GM04503 (cell line): ENCODE measurements at regions not wholly inside any gene's neighbourhood (a gene's known extent, or its start where the extent isn't known, plus 50 kb on each side); places are given as distances from the start of the nearest gene placed in this dataset.
"Not testable (repeated sequence)": the region's sequence is repeated elsewhere in the genome, so short reads cannot be mapped to it uniquely, and the experiment has no call there.

Source experiments
- DNase-seq: peaks from one replicate; pipeline ENCODE4 v3.0.0-alpha.2; 2012; ENCODE audit warnings: low read depth

- DNase-seq = no peak
Observed at GRCh38 chr12:23084236-23084995, 459.4 kb downstream of the ETNK1 start.

- DNase-seq = no peak
Observed at GRCh38 chr12:23088594-23088993, 463.6 kb downstream of the ETNK1 start.

GRCh38 chr12:23093488-23093887 lies 468.5 kb downstream of the ETNK1 start:
- no peak for DNase-seq

- no peak for DNase-seq
Observed at GRCh38 chr12:23096321-23096720, 471.4 kb downstream of the ETNK1 start.

- DNase-seq = no peak
Observed at GRCh38 chr12:23098110-23098509, 473.1 kb downstream of the ETNK1 start.

- DNase-seq = no peak
Observed at GRCh38 chr12:23098517-23098916, 473.5 kb downstream of the ETNK1 start.

GRCh38 chr12:23099104-23099503 lies 474.1 kb downstream of the ETNK1 start:
- DNase-seq = no peak

GRCh38 chr12:23099604-23100003 lies 474.6 kb downstream of the ETNK1 start:
- no peak for DNase-seq

GRCh38 chr12:23108957-23109356 lies 484.0 kb downstream of the ETNK1 start:
- no peak for DNase-seq

GRCh38 chr12:23113781-23114180 lies 488.8 kb downstream of the ETNK1 start:
- DNase-seq = no peak

- no peak for DNase-seq
Observed at GRCh38 chr12:23115984-23116383, 491.0 kb downstream of the ETNK1 start.

GRCh38 chr12:23126794-23127193 lies 501.8 kb downstream of the ETNK1 start:
- no peak for DNase-seq

GRCh38 chr12:23127701-23128100 lies 502.7 kb downstream of the ETNK1 start:
- DNase-seq = no peak

GRCh38 chr12:23128462-23128861 lies 503.5 kb downstream of the ETNK1 start:
- DNase-seq = no peak

- DNase-seq = no peak
Observed at GRCh38 chr12:23132357-23132756, 507.4 kb downstream of the ETNK1 start.

- no peak for DNase-seq
Observed at GRCh38 chr12:23133471-23133870, 508.5 kb downstream of the ETNK1 start.

- DNase-seq = no peak
Observed at GRCh38 chr12:23139026-23139425, 514.1 kb downstream of the ETNK1 start.

GRCh38 chr12:23140710-23141109 lies 515.7 kb downstream of the ETNK1 start:
- no peak for DNase-seq

GRCh38 chr12:23141335-23141734 lies 516.4 kb downstream of the ETNK1 start:
- no peak for DNase-seq

GRCh38 chr12:23146070-23146469 lies 521.1 kb downstream of the ETNK1 start:
- not testable (repeated sequence) for DNase-seq

- DNase-seq = no peak
Observed at GRCh38 chr12:23168459-23168858, 543.5 kb downstream of the ETNK1 start.

GRCh38 chr12:23169012-23169695 lies 544.2 kb downstream of the ETNK1 start:
- no peak for DNase-seq

- DNase-seq = no peak
Observed at GRCh38 chr12:23169696-23170013, 544.7 kb downstream of the ETNK1 start.

- DNase-seq = no peak
Observed at GRCh38 chr12:23174917-23175316, 549.9 kb downstream of the ETNK1 start.
